ENCODE measurements at regions not wholly inside any gene's neighbourhood (a gene's known extent, or its start where the extent isn't known, plus 50 kb on each side); places are given as distances from the start of the nearest gene placed in this dataset.
"Not testable (repeated sequence)": the region's sequence is repeated elsewhere in the genome, so short reads cannot be mapped to it uniquely, and the experiment has no call there.

- Histone ChIP-seq H3K36me3 (ENCODE audit: control insufficient read depth in 1 of 2, insufficient read depth in 2 of 2, low read length in 2 of 2) (no peaks in the 10 kb centered on the region), H3K27ac (ENCODE audit: low read length) (no peak overlapping the region), H3K4me3 (ENCODE audit: low read depth in 1 of 2, low read length in 2 of 2) (no peak overlapping the region), H3K27me3 (ENCODE audit: low read depth, low read length) (no peaks in the 10 kb centered on the region), H3K4me1 (ENCODE audit: control insufficient read depth in 1 of 2, insufficient read depth in 2 of 2, low read length in 2 of 2) (no peaks in the 10 kb centered on the region), H3K9me3 (ENCODE audit: control insufficient read depth in 1 of 2, low read length in 2 of 2) (no peaks in the 10 kb centered on the region)
Measured at GRCh38 chr20:55348223-55348622, 657.1 kb downstream of the CBLN4 start.

- H3K4me1 ChIP-seq (ENCODE audit: control insufficient read depth in 1 of 2, insufficient read depth in 2 of 2, low read length in 2 of 2): no peaks in the 10 kb centered on the region
- no peak overlapping the region for H3K27ac ChIP-seq (ENCODE audit: low read length)
- no peaks in the 10 kb centered on the region for H3K36me3 ChIP-seq (ENCODE audit: control insufficient read depth in 1 of 2, insufficient read depth in 2 of 2, low read length in 2 of 2)
- H3K4me3 ChIP-seq (ENCODE audit: low read depth in 1 of 2, low read length in 2 of 2): no peak overlapping the region
- H3K9me3 ChIP-seq (ENCODE audit: control insufficient read depth in 1 of 2, low read length in 2 of 2): no peaks in the 10 kb centered on the region
- no peaks in the 10 kb centered on the region for H3K27me3 ChIP-seq (ENCODE audit: low read depth, low read length)
Measured at GRCh38 chr20:55342822-55343221, 662.5 kb downstream of the CBLN4 start.

- Histone ChIP-seq H3K9me3 (ENCODE audit: control insufficient read depth in 1 of 2, low read length in 2 of 2) (no peaks in the 10 kb centered on the region), H3K4me3 (ENCODE audit: low read depth in 1 of 2, low read length in 2 of 2) (no peak overlapping the region), H3K27me3 (ENCODE audit: low read depth, low read length) (no peaks in the 10 kb centered on the region), H3K4me1 (ENCODE audit: control insufficient read depth in 1 of 2, insufficient read depth in 2 of 2, low read length in 2 of 2) (no peaks in the 10 kb centered on the region), H3K27ac (ENCODE audit: low read length) (no peak overlapping the region), H3K36me3 (ENCODE audit: control insufficient read depth in 1 of 2, insufficient read depth in 2 of 2, low read length in 2 of 2) (no peaks in the 10 kb centered on the region)
Measured at GRCh38 chr20:55333798-55334197, 671.5 kb downstream of the CBLN4 start.

- H3K4me3 ChIP-seq (ENCODE audit: low read depth in 1 of 2, low read length in 2 of 2): no peak overlapping the region
- no peaks in the 10 kb centered on the region for H3K9me3 ChIP-seq (ENCODE audit: control insufficient read depth in 1 of 2, low read length in 2 of 2)
- H3K36me3 ChIP-seq (ENCODE audit: control insufficient read depth in 1 of 2, insufficient read depth in 2 of 2, low read length in 2 of 2): no peaks in the 10 kb centered on the region
- no peaks in the 10 kb centered on the region for H3K27me3 ChIP-seq (ENCODE audit: low read depth, low read length)
- no peak overlapping the region for H3K27ac ChIP-seq (ENCODE audit: low read length)
- H3K4me1 ChIP-seq (ENCODE audit: control insufficient read depth in 1 of 2, insufficient read depth in 2 of 2, low read length in 2 of 2): no peaks in the 10 kb centered on the region
Measured at GRCh38 chr20:55329108-55329507, 676.2 kb downstream of the CBLN4 start.

- no peaks in the 10 kb centered on the region for H3K4me1 ChIP-seq (ENCODE audit: control insufficient read depth in 1 of 2, insufficient read depth in 2 of 2, low read length in 2 of 2)
- no peaks in the 10 kb centered on the region for H3K27me3 ChIP-seq (ENCODE audit: low read depth, low read length)
- no peaks in the 10 kb centered on the region for H3K9me3 ChIP-seq (ENCODE audit: control insufficient read depth in 1 of 2, low read length in 2 of 2)
- no peak overlapping the region for H3K4me3 ChIP-seq (ENCODE audit: low read depth in 1 of 2, low read length in 2 of 2)
- no peaks in the 10 kb centered on the region for H3K36me3 ChIP-seq (ENCODE audit: control insufficient read depth in 1 of 2, insufficient read depth in 2 of 2, low read length in 2 of 2)
- no peak overlapping the region for H3K27ac ChIP-seq (ENCODE audit: low read length)
Measured at GRCh38 chr20:55322745-55323144, 682.6 kb downstream of the CBLN4 start.

- Histone ChIP-seq H3K27me3 (ENCODE audit: low read depth, low read length) (no peaks in the 10 kb centered on the region), H3K9me3 (ENCODE audit: control insufficient read depth in 1 of 2, low read length in 2 of 2) (peaks cover 0 to 5% of the 10 kb centered on the region in 2 donors), H3K27ac (ENCODE audit: low read length) (no peak overlapping the region), H3K36me3 (ENCODE audit: control insufficient read depth in 1 of 2, insufficient read depth in 2 of 2, low read length in 2 of 2) (no peaks in the 10 kb centered on the region), H3K4me3 (ENCODE audit: low read depth in 1 of 2, low read length in 2 of 2) (no peak overlapping the region), H3K4me1 (ENCODE audit: control insufficient read depth in 1 of 2, insufficient read depth in 2 of 2, low read length in 2 of 2) (no peaks in the 10 kb centered on the region)
Measured at GRCh38 chr20:55316753-55317152, 688.6 kb downstream of the CBLN4 start.

- H3K4me3 ChIP-seq (ENCODE audit: low read depth in 1 of 2, low read length in 2 of 2); H3K9me3 ChIP-seq (ENCODE audit: control insufficient read depth in 1 of 2, low read length in 2 of 2): not testable (repeated sequence)
Measured at GRCh38 chr20:55310844-55311243, 694.5 kb downstream of the CBLN4 start.

GRCh38 chr20:55291261-55291660 is 714.1 kb downstream of the CBLN4 start:
- no peaks in the 10 kb centered on the region for H3K27me3 ChIP-seq (ENCODE audit: low read depth, low read length)
- no peaks in the 10 kb centered on the region for H3K9me3 ChIP-seq (ENCODE audit: control insufficient read depth in 1 of 2, low read length in 2 of 2)
- H3K4me3 ChIP-seq (ENCODE audit: low read depth in 1 of 2, low read length in 2 of 2): no peak overlapping the region
- no peaks in the 10 kb centered on the region for H3K36me3 ChIP-seq (ENCODE audit: control insufficient read depth in 1 of 2, insufficient read depth in 2 of 2, low read length in 2 of 2)
- H3K4me1 ChIP-seq (ENCODE audit: control insufficient read depth in 1 of 2, insufficient read depth in 2 of 2, low read length in 2 of 2): no peaks in the 10 kb centered on the region
- no peak overlapping the region for H3K27ac ChIP-seq (ENCODE audit: low read length)

More at GRCh38 chr20:55310844-55311243, 694.5 kb downstream of the CBLN4 start:
- H3K27me3 ChIP-seq (ENCODE audit: low read depth, low read length); H3K36me3 ChIP-seq (ENCODE audit: control insufficient read depth in 1 of 2, insufficient read depth in 2 of 2, low read length in 2 of 2); H3K4me1 ChIP-seq (ENCODE audit: control insufficient read depth in 1 of 2, insufficient read depth in 2 of 2, low read length in 2 of 2); H3K27ac ChIP-seq (ENCODE audit: low read length): not testable (repeated sequence)

GRCh38 chr20:55283889-55284288 is 721.4 kb downstream of the CBLN4 start:
- H3K36me3 ChIP-seq (ENCODE audit: control insufficient read depth in 1 of 2, insufficient read depth in 2 of 2, low read length in 2 of 2): no peaks in the 10 kb centered on the region
- no peaks in the 10 kb centered on the region for H3K4me1 ChIP-seq (ENCODE audit: control insufficient read depth in 1 of 2, insufficient read depth in 2 of 2, low read length in 2 of 2)
- H3K27ac ChIP-seq (ENCODE audit: low read length): no peak overlapping the region
- no peaks in the 10 kb centered on the region for H3K9me3 ChIP-seq (ENCODE audit: control insufficient read depth in 1 of 2, low read length in 2 of 2)
- no peak overlapping the region for H3K4me3 ChIP-seq (ENCODE audit: low read depth in 1 of 2, low read length in 2 of 2)
- H3K27me3 ChIP-seq (ENCODE audit: low read depth, low read length): no peaks in the 10 kb centered on the region

GRCh38 chr20:55273149-55273548 is 732.2 kb downstream of the CBLN4 start:
- H3K27me3 ChIP-seq (ENCODE audit: low read depth, low read length): no peaks in the 10 kb centered on the region
- no peak overlapping the region for H3K4me3 ChIP-seq (ENCODE audit: low read depth in 1 of 2, low read length in 2 of 2)
- no peaks in the 10 kb centered on the region for H3K4me1 ChIP-seq (ENCODE audit: control insufficient read depth in 1 of 2, insufficient read depth in 2 of 2, low read length in 2 of 2)
- H3K36me3 ChIP-seq (ENCODE audit: control insufficient read depth in 1 of 2, insufficient read depth in 2 of 2, low read length in 2 of 2): no peaks in the 10 kb centered on the region
- no peaks in the 10 kb centered on the region for H3K9me3 ChIP-seq (ENCODE audit: control insufficient read depth in 1 of 2, low read length in 2 of 2)
- H3K27ac ChIP-seq (ENCODE audit: low read length): no peak overlapping the region

- Histone ChIP-seq H3K27me3 (ENCODE audit: low read depth, low read length) (no peaks in the 10 kb centered on the region), H3K27ac (ENCODE audit: low read length) (no peak overlapping the region), H3K4me1 (ENCODE audit: control insufficient read depth in 1 of 2, insufficient read depth in 2 of 2, low read length in 2 of 2) (no peaks in the 10 kb centered on the region), H3K36me3 (ENCODE audit: control insufficient read depth in 1 of 2, insufficient read depth in 2 of 2, low read length in 2 of 2) (no peaks in the 10 kb centered on the region), H3K9me3 (ENCODE audit: control insufficient read depth in 1 of 2, low read length in 2 of 2) (no peaks in the 10 kb centered on the region), H3K4me3 (ENCODE audit: low read depth in 1 of 2, low read length in 2 of 2) (no peak overlapping the region)
Measured at GRCh38 chr20:55271371-55271770, 733.9 kb downstream of the CBLN4 start.

GRCh38 chr20:55269913-55270312 is 735.4 kb downstream of the CBLN4 start:
- H3K9me3 ChIP-seq (ENCODE audit: control insufficient read depth in 1 of 2, low read length in 2 of 2): no peaks in the 10 kb centered on the region
- H3K27ac ChIP-seq (ENCODE audit: low read length): no peak overlapping the region
- H3K36me3 ChIP-seq (ENCODE audit: control insufficient read depth in 1 of 2, insufficient read depth in 2 of 2, low read length in 2 of 2): no peaks in the 10 kb centered on the region
- H3K27me3 ChIP-seq (ENCODE audit: low read depth, low read length): no peaks in the 10 kb centered on the region
- no peaks in the 10 kb centered on the region for H3K4me1 ChIP-seq (ENCODE audit: control insufficient read depth in 1 of 2, insufficient read depth in 2 of 2, low read length in 2 of 2)
- no peak overlapping the region for H3K4me3 ChIP-seq (ENCODE audit: low read depth in 1 of 2, low read length in 2 of 2)
